Stimulated activated CD4-positive, alpha-beta T cell treated with anti-CD3 and anti-CD28 coated beads, TNF-alpha, amount 100 ng/mL, for 1 hour (primary cell): ENCODE measurements at regions not wholly inside any gene's neighbourhood (a gene's known extent, or its start where the extent isn't known, plus 50 kb on each side); places are given as distances from the start of the nearest gene placed in this dataset.
"Not testable (repeated sequence)": the region's sequence is repeated elsewhere in the genome, so short reads cannot be mapped to it uniquely, and the experiment has no call there.

Experiments
- DNase-seq, 3 donors: peaks; one replicate each; pipeline ENCODE4 v3.0.0-alpha.2; 2020; ENCODE audit warnings: low read depth in 3 of 3, low spot score in 1 of 3

DNA sequence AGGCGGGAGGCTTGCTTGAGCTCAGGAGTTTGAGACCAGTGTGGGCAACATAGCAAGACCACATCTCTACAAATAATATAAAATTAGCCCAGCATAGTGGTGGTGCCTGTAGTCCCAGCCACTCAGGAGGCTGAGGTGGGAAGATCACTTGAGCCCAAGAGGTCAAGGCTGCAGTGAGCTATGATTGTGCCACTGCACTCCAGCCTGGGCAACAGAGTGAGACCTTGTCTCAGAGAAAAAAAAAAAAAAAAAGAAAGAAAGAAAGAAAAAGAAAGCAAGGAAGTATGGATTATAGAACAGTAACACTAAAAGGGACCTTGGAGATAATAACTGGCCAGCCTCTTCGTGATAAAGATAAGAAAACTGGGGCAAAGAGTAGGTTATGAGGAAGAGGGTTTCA lies 130.4 kb downstream of the PLCE1 start:
- not testable (repeated sequence) for DNase-seq

DNA sequence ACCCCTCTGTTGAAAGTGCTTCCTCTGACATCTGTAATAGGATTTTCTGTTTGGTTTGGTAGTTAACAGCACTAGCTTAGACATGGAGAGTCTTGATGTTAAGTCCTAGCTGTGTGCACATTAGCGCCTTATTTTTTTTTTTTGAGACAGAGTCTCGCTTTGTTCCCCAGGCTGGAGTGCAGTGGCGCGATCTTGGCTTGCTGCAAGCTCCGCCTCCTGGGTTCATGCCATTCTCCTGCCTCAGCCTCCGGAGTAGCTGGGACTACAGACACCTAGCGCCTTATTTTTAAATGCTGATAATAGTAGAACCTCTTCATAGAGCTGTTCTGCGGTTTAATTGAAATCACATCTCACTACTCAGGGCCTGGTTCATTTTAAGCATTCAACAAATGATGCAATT lies 131.5 kb downstream of the PLCE1 start:
- not testable (repeated sequence) for DNase-seq

DNA sequence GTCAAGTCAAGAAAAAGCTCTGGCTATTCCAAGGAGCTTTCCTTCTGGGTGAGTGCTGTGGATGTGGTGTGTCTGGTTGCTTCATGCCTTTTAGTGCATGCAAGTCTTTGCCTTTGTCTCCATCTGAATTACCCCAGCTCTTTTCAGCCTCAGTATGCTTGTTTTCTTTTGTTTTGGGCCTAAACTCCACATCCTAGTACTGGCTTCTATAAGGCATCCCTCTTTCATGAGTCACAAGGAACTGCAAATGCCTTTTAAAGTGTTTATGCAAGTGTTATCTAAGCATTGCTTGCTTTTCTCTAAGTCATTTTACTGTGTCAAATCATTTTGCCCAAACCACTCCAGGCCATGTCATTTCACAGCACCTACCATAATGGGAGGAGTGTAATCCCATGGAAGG lies 132.1 kb downstream of the PLCE1 start:
- DNase-seq: no peak

DNA sequence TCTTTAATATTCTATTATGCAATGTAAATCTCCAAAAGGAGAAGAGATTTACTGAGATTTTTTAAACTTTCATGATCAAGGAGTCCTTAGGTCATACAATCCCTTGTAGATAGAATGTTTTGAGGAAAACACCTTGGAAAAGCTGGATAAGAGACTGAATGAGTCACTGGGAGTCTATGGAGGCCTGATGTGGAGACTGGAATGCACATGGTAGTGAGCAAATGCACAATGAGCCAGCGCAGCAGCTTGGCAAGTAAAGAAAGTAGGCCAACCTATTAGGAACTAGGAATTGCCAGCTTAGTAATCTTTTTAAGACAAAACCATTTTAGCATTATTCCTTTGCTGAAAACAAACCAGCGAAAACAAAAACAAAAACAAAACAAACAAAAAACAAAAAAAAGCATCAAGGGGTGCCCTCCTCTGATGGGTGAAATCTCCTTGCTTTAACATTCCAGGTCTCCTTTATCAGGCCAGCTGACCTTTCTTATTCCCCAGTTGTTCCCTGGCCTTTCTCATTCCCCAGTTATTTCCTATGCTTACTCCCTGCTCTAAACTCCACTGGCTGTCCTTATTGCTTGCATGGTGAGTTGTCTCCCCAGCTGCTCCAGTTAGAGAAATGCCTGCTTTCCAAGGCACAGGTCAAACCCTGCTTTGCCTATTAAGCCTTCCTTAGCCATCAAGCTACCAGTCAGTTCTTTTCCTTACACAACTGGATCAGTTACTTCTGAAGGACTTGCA lies 135.8 kb downstream of the PLCE1 start:
- no peak for DNase-seq

DNA sequence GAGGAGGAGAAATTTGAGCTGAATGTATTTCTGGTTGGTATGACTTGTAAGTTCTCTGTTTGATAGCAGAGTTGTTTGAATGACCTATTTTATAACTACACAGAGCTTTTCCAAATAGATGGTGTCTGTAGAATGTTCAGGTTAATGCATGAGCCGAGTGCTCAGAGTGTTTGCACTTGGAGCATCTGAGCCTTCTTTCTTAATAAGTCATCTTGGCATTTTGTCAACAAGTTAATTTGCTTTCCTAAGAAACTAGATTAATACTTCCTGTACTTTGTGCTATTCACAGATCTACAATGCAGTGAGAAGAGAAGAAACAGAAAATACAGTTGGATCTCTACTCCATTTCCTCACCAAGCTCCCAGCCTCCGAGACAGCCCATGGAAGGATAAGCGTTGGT lies 138.2 kb downstream of the PLCE1 start:
- DNase-seq: no peak

DNA sequence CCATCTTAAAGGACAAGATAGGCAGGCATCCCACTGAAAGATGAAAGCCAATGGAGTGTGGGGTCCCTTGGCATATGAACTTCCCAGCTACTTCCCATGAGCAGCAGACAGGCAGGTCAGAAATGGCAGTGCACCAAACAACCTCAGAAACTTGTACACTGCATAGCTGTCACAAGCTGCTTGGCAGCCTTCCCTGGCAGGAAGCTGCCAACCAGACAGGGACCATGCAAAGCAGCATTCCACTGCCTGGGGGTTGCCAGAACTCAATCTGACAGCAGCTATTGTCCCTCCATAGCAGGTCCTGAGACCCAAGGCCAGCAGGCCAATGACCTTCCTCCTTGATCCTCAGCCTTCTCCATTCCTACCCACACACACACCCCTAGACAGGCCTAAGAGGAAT lies 139.5 kb downstream of the PLCE1 start:
- no peak for DNase-seq

DNA sequence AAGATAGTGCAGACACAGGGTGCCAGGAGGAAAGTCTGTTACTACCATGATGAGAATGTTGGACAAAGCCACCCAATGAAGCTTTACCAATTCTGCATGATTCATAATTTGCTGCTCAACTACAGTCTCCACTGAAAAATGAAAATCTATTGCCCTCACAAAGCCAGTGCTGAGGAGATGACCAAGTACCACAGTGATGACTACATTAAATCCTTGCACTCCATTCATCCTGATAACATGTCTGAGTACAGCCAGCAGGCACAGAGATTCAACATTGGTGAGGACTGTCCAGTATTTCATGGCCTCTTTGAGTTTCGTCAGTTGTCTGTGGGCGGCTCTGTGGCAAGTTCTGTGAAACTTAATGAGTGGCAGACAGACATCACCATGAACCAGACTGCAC lies 144.0 kb downstream of the PLCE1 start:
- DNase-seq: no peak

DNA sequence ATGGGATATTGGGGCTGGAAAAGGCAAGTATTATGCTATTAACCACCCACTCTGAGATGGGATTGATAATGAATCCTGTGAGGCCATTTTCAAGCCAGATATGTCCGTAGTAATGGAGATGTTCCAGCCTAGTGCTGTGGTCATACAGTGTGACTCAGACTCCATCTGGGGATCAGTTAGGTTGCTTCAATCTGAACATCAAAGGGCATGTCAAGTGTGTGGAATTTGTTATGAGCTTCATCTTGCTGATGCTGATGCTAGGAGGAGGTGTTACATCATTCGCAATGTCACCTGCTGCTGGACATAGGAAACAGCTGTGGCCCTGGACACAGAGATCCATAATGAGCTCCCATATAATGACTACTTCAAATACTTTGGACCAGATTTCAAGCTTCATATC lies 144.7 kb downstream of the PLCE1 start:
- no peak for DNase-seq

DNA sequence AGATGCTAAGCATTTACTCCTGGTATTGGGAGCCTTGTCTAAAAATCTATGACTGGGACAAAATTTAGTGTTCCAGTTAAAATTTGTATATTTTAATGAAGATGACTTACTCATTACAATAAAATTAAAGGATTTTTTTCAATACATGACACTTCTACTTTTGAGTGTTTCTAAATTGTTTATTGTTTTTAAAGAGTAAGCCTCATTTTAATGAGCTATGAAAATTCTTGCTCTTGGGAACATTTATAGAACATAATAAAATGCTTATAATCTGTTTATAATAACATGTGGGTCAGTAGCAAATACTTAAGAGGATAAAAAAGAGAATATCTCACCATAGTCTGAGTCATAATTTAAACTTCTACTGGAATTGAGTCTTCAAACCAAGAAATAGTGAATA lies 149.5 kb downstream of the PLCE1 start:
- no peak for DNase-seq

DNA sequence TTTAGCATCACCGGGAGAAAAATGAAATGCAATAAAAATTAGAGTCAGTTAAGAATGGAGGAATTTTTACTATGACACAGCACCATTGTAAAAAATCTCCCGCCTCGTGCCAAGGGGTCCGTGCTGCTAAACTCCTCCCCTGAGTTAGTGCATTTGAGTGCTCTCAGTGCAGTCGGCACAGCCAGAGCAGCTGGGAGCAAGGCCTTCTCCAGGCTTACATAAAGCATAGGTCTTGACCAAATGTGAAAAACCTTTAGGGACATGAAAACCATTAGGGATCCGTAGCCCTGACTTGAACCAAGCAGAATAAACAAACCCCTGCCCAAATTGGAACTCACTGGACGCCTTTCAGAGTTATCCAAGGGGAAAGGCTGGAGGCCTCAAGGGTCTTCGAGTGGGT lies 152.6 kb downstream of the PLCE1 start:
- no peak for DNase-seq

DNA sequence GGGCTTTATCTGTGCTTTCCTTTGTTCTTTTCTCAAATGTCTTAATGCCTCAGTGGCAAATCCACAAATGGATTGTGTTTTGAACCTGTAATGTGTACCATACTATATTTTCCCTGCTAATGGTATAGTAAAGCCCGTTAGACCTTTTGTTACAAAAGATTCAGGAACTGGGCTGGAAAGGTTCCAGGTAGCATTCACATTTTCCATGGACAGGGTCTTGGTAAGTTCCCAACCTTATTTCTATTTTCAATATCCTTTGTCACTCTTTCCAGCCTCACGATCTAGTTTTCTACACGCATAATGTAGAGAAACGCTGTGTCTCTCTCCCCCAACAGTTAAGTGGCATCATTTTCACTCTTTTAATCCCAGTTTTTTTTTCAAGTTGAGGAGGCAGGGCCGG lies 153.0 kb downstream of the PLCE1 start:
- DNase-seq: no peak

DNA sequence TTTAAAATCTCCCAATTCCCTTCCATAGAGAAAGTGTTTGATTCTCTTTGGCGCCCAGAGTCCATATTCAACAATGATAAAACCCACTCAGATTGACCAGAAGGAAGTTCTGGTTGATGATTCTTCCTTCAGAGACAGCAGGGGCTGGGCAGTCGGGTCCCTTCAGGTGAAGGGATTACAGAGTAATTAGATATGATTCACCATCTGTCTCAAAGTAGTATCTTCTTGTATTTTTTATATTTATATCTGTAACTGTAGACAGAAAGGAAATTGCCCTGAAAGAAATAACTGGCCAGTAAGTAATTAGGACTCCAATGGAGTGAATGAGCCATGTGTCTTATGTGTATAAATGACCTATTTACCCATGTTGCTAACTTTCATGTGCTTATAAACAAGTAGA lies 156.0 kb downstream of the PLCE1 start:
- no peak for DNase-seq

DNA sequence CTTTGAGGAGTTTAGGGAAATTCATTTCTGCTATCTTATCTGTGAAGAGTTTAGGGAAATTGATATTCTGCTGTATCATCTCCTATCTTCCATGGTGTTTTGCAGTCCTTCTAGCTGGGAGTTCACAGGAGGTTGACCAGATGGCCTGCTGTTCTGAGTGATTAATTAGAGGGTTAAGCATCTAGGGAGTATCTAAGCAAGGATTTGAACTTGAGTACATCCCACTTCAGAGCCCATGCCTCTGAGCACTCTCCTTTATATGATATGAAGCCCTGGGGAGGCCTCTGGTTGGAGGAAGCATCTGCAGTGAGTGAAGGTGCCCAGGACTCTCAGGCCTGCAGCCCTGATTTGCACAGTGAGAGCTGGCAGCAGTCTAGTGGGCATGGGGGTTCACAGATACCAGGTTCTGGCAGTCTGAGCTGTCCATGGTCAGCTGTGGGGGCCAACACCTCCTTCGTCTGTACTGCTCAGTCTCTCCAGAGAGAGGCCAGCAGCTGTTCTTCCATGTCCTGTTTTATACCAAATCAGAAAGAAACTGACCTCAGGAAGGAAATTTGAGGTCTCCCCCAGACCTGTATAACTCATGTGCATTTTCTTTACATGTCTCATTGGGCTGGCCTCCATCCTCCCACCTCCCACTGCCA lies 156.9 kb downstream of the PLCE1 start:
- no peak for DNase-seq

DNA sequence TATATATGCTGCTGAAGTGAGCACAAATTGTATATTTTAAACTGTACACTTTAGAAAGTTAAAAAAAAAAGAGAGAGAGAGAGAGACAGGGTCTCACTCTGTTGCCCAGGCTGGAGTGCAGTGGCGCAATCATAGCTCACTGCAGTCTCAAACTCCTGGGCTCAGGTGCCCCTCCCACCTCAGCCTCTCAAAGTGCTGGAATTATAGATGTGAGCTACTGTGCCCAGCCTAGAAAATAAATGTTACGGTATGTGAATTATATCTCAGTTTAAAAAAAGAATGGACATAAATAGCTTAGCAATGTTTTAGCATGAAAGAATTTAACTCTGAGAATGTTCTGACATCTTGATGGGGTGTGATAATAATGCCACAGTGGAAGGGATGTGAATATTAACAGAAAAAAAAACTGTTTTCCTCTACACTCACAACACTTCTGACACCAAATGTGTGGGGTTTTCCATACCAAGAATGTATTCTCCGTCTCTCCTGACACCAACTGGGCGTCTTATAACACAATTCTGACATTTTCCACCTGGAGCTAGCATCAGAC lies 162.1 kb downstream of the PLCE1 start:
- DNase-seq: no peak

DNA sequence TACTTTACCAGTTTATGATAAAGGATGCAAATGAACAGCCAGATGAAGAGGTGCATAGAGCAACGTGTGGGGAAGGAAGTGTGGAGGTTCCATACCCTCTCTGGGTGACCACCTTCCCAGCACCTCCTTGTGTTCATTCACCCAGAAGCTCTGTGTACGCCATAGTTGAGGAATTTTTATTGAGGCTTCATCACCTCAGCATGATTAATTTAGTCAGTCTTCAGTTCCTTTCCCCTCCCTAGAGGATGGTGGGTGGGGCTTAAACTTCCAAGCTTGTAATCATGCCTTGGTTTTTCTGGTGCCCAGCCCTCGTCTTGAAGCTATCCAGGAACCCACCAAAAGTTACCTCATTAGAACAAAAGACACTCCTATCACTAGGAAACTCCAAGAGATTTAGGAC lies 162.7 kb downstream of the PLCE1 start:
- DNase-seq: no peak

DNA sequence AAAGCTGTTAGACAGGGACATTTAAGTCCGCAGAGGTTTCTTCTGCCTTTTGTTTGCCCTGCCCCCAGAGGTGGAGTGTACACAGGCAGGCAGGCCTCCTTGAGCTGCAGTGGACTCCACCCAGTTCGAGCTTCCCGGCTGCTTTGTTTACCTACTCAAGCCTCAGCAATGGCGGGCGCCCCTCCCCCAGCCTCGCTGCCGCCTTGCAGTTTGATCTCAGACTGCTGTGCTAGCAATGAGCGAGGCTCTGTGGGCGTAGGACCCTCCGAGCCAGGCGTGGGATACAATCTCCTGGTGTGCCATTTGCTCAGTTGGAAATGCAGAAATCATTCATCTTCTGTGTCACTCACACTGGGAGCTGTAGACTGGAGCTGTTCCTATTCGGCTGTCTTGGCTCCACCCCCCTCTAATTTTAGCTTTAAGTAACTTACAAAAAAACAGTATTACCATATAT lies 171.5 kb downstream of the PLCE1 start:
- DNase-seq: not testable (repeated sequence)

DNA sequence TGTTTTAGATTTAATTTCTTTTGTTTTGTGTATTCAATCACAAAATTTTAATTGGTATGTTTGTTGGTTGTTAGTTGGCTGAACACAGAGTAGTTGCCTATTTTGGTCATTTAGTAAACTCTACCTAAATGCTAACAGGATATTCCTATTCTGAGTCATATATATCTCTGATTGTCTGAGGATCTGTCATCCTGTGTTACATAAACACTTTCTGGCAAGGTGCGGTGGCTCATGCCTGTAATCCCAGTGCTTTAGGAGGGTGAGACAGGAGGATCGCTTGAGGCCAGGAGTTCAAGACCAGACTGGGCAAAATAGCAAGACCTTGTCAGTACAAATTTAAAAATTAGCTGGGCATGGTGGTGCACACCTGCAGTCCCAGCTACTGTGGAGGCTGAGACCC lies 178.6 kb downstream of the PLCE1 start:
- no peak for DNase-seq

DNA sequence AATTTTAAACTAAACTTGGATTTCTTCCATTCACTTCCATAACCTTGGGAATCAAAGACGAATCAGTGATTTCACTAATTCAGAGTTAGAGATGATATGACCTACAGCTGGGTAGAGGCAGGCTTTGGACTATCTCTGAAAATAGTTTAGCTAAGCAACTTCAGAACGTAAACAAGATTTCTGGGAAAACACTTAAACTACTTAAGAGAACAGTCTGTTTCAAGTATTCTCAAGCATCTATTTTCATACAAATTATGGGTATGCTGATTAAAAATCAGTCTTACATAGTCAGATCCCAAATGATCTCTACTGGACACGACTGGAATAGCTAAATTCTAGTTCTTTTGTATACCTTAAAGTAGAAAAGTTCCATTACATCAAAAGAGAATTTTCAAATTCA lies 179.9 kb downstream of the PLCE1 start:
- DNase-seq: no peak

DNA sequence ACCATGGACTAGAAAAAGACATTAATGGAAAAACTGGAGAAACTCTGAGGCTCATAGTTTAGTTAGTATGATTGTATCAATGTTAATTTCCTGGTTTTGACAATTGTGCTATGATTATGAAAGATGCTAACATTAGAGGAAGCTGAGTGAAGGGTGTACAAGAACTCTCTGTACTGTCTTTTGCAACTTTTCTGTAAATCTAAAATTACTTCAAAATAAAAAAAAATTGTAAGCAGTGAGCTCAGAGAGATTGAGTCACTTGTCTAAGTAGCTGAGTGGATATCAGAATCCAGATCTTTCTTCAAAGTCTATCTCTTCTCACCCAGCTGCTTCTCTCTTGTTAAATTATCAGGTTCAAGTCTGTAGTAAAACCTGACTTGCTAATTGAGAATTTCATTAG lies 181.1 kb downstream of the PLCE1 start:
- DNase-seq: no peak

DNA sequence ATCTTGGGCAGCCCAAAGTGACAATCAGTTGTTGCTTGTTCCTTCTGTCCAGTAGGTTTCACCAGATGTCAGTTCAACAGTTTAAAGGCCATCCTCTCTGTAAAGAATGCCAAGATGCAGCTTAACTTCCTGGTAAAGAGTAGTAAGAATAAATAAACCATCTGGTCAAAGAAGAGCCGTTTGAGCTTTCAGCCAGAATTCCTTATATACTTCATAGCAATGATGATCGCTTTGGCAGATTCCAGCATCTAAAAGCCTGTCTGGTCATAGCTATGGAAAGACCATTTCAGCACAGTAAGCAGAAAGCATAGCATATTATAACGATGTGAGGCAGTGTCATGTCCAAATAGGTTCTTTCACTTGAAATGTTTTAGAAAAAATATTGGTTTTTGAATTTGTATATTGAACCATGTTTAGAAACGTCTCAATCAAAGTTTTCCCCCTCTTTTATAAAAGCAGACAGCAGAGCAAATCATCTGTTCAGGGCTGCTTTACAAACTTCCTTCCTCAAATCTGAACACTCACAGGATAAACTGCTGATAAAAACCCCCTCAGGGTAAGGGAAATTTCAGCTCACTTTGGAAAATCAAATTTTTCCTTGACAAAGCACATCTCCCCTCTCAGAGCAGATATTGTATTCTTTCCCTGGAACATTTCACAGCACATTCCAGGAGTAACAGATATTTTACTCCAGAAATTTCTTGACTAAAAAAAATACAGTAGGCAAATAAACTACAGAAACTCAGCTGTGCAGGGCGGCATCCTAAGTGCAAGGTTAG lies 184.1 kb downstream of the NOC3L start:
- DNase-seq: no peak

DNA sequence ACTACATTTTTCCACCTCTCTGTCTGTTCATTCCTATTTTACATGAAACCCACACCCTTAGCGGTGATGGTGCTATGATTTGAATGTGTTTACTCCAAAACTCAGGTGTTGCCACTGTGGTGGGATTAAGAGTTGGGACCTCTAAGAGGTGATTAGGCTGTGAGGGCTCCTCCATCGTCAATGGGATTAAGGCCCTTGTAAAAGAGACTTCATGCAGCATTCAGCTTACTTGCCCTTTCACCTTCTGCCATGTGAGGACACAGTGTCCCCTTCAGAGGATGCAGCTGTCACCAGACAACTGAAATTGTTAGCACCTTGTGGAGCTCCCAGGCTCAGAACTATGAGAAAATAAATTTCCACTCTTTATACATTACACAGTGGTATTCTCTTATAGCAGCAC lies 182.2 kb downstream of the NOC3L start:
- DNase-seq: no peak

DNA sequence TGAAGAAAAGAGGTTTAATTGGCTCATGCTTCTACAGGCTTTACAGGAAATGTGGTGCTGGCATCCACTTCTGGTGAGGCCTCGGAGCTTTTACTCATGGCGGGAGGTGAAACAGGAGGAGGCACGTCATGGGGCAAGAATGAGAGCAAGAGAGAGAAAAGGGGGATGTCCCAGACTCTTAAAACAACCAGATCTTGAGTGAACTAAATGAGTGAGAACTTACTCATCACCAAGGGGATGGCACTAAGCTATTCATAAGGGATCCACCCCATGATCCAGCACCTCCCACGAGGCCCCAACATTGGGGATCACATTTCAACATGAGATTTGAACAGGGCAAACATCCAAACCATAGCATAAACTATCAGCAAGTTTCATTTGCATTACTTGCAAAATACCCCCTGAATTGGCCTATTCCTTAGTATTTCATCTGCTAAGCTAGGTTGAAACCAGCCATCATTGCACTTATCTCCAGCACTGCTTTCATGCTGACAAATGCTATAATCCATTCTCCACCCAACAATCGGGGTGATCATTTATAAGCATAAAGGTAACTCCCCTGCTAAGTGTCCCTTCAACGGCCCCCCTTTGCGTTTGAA lies 179.0 kb downstream of the NOC3L start:
- no peak for DNase-seq
